CD4-positive, alpha-beta T cell (primary cell): ENCODE measurements at regions not wholly inside any gene's neighbourhood (a gene's known extent, or its start where the extent isn't known, plus 50 kb on each side); places are given as distances from the start of the nearest gene placed in this dataset.

Experiments
- ATAC-seq: fragments of 200-7000 bp; cut with Tn5 transposase; one replicate; pipeline ENCODE4 v1.10.0; 2022; ENCODE audit warnings: mild to moderate bottlenecking; ENCODE audit not compliant: poor library complexity
- CTCF ChIA-PET: fragments of 350-600 bp; sonication (Branson Sonifier 250); formaldehyde crosslinking; loops from one replicate; lab custom pipeline; 2021; ENCODE audit warnings: antibody characterized with exemption, inconsistent platforms; lab: Charles Lee
- POLR2A ChIA-PET: fragments of 350-600 bp; sonication (Branson Sonifier 250); formaldehyde crosslinking; loops from one replicate; lab custom pipeline; 2021; ENCODE audit warnings: antibody characterized with exemption, inconsistent platforms; lab: Charles Lee
- DNase-seq, 14 experiments: peaks; one replicate each; pipeline ENCODE4 v3.0.0-alpha.2; 2013 to 2020; ENCODE audit warnings: mixed read lengths in 2 of 14
- H3K27ac ChIP-seq, 2 donors: one replicate each; pipeline versions ENCODE4 v1.5.1 to v1.7.0; 2013; ENCODE audit warnings: low read length in 2 of 2, low read depth in 1 of 2, mild to moderate bottlenecking in 1 of 2
- H3K27me3 ChIP-seq, 2 experiments: 1 replicate in 1 of 2; 2 replicates in 1 of 2; pipeline versions ENCODE4 v1.6.1 to v1.7.0; 2013; ENCODE audit warnings: low read length in 2 of 2, control low read depth in 1 of 2, mild to moderate bottlenecking in 1 of 2, moderate library complexity in 1 of 2; ENCODE audit not compliant: insufficient read depth in 2 of 2, control insufficient read depth in 1 of 2
- H3K36me3 ChIP-seq: one replicate; pipeline ENCODE4 v1.6.1; 2013; ENCODE audit warnings: low read length, control low read depth; ENCODE audit not compliant: insufficient read depth
- H3K4me1 ChIP-seq: one replicate; pipeline ENCODE4 v1.6.1; 2013; ENCODE audit warnings: low read length, control low read depth; ENCODE audit not compliant: insufficient read depth
- H3K4me3 ChIP-seq: one replicate; pipeline ENCODE4 v1.5.1; 2013; ENCODE audit warnings: mild to moderate bottlenecking, low read length, moderate library complexity
- H3K9me3 ChIP-seq, 2 experiments: 1 replicate in 1 of 2; 2 replicates in 1 of 2; pipeline versions ENCODE4 v1.6.1 to v1.7.0; 2013; ENCODE audit warnings: low read length in 2 of 2, mild to moderate bottlenecking in 2 of 2, control low read depth in 1 of 2, moderate library complexity in 1 of 2; ENCODE audit not compliant: control insufficient read depth in 1 of 2, insufficient read depth in 1 of 2
- H3K27ac Mint-ChIP-seq: one replicate; pipeline ENCODE4 v1.8.0; 2020; ENCODE audit warnings: mixed read lengths
- H3K27me3 Mint-ChIP-seq: one replicate; pipeline ENCODE4 v1.8.0; 2021; ENCODE audit warnings: mixed read lengths
- H3K36me3 Mint-ChIP-seq: one replicate; pipeline ENCODE4 v1.8.0; 2021; ENCODE audit warnings: low read depth, mixed read lengths
- H3K4me1 Mint-ChIP-seq: one replicate; pipeline ENCODE4 v1.8.0; 2021; ENCODE audit warnings: low read depth, mixed read lengths
- H3K4me3 Mint-ChIP-seq: one replicate; pipeline ENCODE4 v1.8.0; 2020; ENCODE audit warnings: mild to moderate bottlenecking, mixed read lengths
- H3K9me3 Mint-ChIP-seq: one replicate; pipeline ENCODE4 v1.8.0; 2020; ENCODE audit warnings: mixed read lengths
- CTCF ChIP-seq: fragments of 200-600 bp; IDR thresholded peaks from one replicate; pipeline ENCODE4 v1.8.0; 2022; ENCODE audit warnings: antibody characterized with exemption, mild to moderate bottlenecking
- intact Hi-C, 2 experiments: fragments of 100-400 bp; cut with DNase I in 1 of 2; cut with micrococcal nuclease in 1 of 2; formaldehyde crosslinking; loops; one replicate each; pipeline versions ENCODE4 v1.15.1 to v1.9.0; 2023 to 2025; cut with DNase I, micrococcal nuclease

GRCh38 chr1:226788965-226789364, 49.9 kb upstream of the ITPKB start:
- H3K4me1 Mint-ChIP-seq, result peaks cover 5% of the 10 kb centered on the region
- POLR2A ChIA-PET, result no interaction called here
- no peaks in the 10 kb centered on the region for H3K9me3 ChIP-seq
- no peaks in the 10 kb centered on the region for H3K4me1 ChIP-seq
- no peak for TF ChIP-seq CTCF
- H3K4me3 ChIP-seq, result no peak overlapping the region
- ATAC-seq (no peak), DNase-seq (no peak)
- no peaks in the 10 kb centered on the region for H3K36me3 Mint-ChIP-seq
- H3K9me3 Mint-ChIP-seq, result no peaks in the 10 kb centered on the region
- H3K36me3 ChIP-seq, result no peaks in the 10 kb centered on the region
- intact Hi-C loops, result no loop called here
- H3K27ac Mint-ChIP-seq, result no peak overlapping the region
- H3K27me3 ChIP-seq, result no peaks in the 10 kb centered on the region
- CTCF ChIA-PET, result interaction anchor here (1.1 kb wide), 1 partner anchor 163 kb away, joined by 3 read pairs; no protein-coding TSS in a partner anchor
- H3K4me3 Mint-ChIP-seq, result no peak overlapping the region
- no peak overlapping the region for H3K27ac ChIP-seq
- H3K27me3 Mint-ChIP-seq, result no peaks in the 10 kb centered on the region
